WTC11 (cell line): ENCODE measurements at regions not wholly inside any gene's neighbourhood (a gene's known extent, or its start where the extent isn't known, plus 50 kb on each side); places are given as distances from the start of the nearest gene placed in this dataset.

Experiments
- ATF3 ChIP-seq: sonication (generic); formaldehyde crosslinking; conservative IDR thresholded peaks from 2 replicates; pipeline ENCODE4 v1.8.1; 2022; ENCODE audit warnings: mild to moderate bottlenecking, missing genetic modification reagents
- CREB1 ChIP-seq: sonication (generic); formaldehyde crosslinking; IDR thresholded peaks from 2 replicates; pipeline ENCODE4 v1.8.0; 2023; ENCODE audit warnings: mild to moderate bottlenecking, missing genetic modification reagents
- CREM ChIP-seq: sonication (generic); formaldehyde crosslinking; IDR thresholded peaks from 2 replicates; pipeline ENCODE4 v1.8.1; 2022; ENCODE audit warnings: mild to moderate bottlenecking, missing genetic modification reagents, moderate library complexity

- no peak for TF ChIP-seq CREM (CRISPR knock-in tag)
- no peak for TF ChIP-seq ATF3 (CRISPR knock-in tag)
- TF ChIP-seq CREB1 (CRISPR knock-in tag), result no peak
Measured at GRCh38 chr9:78967596-78968217, 604.1 kb upstream of the TLE4 start.
